Activated T-cell treated with anti-CD3 and anti-CD28 coated beads for 4 hours (primary cell): ENCODE measurements at regions not wholly inside any gene's neighbourhood (a gene's known extent, or its start where the extent isn't known, plus 50 kb on each side); places are given as distances from the start of the nearest gene placed in this dataset.
"Not testable (repeated sequence)": the region's sequence is repeated elsewhere in the genome, so short reads cannot be mapped to it uniquely, and the experiment has no call there.

Experiments used
- DNase-seq: peaks from one replicate; pipeline ENCODE4 v3.0.0-alpha.2; 2020

DNA sequence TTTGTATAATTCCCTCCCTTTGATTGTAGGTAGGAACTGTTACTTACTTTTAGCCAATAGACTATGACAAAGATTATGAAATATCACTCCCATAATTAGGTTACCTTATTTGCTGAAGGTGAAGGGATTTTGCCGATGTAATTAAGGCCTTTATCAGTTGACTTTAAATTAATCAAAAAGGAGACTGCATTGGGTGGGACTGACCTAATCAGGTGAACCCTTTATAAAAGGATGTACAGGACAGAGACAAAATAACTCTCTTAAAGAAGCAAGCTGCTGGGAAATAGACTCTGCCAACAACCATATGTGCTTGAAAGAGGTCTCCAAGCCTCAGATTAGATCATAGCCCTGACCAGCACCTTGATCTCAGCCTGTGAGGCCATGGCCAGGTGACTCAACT lies 167.6 kb downstream of the SOX3 start:
- no peak for DNase-seq

GRCh38 chrX:140318296-140318695 lies 186.6 kb downstream of the SOX3 start:
- DNase-seq = no peak

DNA sequence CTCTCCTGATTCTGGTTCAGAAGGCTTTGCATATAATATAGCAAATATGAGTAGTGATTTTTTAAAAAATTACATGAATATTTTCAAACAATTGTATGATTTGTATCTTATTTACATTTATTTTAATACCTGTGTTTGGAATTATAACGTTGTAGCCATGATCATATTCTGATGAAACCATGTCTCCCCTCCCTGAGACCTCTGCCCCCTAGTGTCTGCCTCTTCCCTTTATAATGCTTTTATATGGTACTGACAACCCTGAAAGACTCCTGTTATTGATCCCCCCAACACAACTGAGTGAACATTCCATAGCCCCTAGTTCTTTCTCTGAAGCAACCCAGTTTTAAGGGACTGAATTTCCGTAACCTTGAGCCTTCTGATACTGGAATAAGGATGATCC lies 187.4 kb downstream of the SOX3 start:
- DNase-seq = no peak

DNA sequence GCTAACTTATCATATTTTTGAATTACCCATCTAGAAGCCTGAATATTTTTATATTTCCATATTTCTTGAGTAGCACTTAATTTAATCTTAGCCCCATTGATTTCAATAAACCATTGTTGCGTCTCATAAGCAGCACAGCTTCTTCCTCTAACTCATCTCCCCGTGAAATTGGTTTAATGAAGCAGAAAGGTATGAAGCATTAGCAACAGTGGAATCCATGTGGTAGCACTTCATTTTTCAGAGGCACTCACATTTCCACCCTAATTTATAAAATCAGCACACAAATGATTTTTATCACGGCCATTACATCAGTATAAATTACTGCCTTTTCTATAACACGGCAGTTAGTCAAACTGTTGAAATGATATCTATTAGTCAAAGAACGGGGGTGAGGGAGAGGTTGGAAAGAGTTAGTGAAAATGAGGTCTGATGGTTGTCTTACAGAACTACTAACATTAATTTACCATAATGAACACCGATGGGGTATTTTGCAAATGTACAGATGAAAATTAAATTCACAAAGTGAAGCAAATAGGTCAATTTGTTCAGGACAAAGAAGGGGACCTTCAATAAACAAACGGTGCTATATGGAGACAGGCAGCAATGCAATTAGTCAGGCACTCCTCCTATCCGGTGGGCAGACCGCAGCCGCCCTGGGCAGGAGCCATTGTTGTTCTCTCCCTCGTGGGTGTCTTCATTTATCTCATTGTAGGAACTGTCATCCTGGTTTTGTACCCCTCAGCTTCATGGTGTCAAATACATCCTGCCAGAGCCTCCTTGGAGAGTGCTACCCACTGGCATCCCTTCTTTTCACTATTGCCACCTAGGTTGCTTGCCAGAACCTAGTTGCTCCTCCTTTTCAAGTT lies 205.7 kb downstream of the SOX3 start:
- DNase-seq = no peak

GRCh38 chrX:140297273-140297672 lies 207.6 kb downstream of the SOX3 start:
- no peak for DNase-seq

- DNase-seq = no peak
These were observed 211.9 kb downstream of the SOX3 start for GRCh38 chrX:140292961-140293360.

- DNase-seq = no peak
These were observed 212.7 kb downstream of the SOX3 start for GRCh38 chrX:140292188-140292587.

GRCh38 chrX:140274811-140275525 lies 229.9 kb downstream of the SOX3 start:
- DNase-seq = no peak

DNA sequence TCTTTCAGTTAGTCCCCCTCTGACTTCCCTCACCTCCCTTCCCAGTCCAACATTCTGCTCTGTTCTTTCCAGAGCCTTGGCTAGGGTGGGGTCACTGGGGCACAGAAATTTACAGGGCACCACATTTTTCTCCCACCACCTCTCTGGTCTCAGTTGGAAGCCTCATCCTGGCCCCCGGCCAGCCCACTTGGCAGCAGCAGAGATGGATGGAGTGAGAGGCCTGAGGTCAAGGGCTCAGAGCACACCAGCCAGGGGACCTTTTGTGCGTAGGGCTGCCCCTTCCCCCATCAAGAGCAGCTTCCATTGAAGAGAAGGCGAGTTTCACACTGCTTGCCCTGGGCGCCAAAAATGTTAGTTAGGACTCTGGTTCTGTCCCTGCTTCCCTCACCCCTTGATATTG lies 230.9 kb downstream of the SOX3 start:
- no peak for DNase-seq

DNA sequence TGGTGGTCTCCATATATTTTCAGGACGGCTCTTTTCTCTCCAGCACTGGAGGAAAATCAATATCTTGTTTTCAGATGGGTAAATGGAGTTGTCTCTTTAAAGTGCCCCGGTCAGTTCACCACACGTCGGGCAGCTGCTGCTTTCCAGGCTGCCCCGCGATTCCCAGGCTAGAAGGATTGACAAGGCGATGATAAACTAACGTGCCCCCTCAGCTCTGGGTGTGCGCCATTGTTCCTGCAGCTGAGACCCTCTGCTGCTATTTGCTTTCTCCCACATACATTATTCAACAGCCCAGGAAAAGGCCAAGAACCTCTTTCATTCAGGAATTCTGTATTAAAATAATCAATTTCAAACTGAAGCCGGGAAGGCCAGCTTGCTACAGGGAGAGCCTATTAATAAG lies 254.5 kb downstream of the SOX3 start:
- DNase-seq = no peak

- DNase-seq = no peak
These were observed 255.8 kb downstream of the SOX3 start for GRCh38 chrX:140249088-140249487.

GRCh38 chrX:140229191-140229590 lies 263.9 kb upstream of the CXorf66 start:
- no peak for DNase-seq

- DNase-seq = not testable (repeated sequence)
These were observed 260.7 kb upstream of the CXorf66 start for GRCh38 chrX:140226037-140226436.

GRCh38 chrX:140215894-140216293 lies 250.6 kb upstream of the CXorf66 start:
- DNase-seq = not testable (repeated sequence)

- not testable (repeated sequence) for DNase-seq
These were observed 249.2 kb upstream of the CXorf66 start for GRCh38 chrX:140214518-140214917.

DNA sequence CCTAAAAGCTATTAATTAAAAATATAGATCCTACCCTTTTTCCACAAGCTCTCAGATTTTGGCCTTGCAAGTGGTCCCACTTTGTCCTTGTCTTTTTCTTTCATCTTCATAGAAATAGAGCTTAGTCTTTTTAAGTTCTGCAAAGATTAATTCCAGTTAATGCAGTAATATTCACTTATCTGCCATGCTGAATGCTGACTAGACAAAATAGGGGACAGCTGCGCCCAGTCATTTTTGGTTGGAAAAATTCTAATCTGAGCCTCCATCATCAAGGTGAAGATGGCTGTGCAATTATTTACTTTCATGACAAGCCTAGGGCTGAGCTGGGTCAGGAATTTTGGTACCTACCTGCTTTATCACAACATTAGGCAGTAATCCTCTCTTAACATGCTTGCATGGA lies 241.3 kb upstream of the CXorf66 start:
- no peak for DNase-seq

DNA sequence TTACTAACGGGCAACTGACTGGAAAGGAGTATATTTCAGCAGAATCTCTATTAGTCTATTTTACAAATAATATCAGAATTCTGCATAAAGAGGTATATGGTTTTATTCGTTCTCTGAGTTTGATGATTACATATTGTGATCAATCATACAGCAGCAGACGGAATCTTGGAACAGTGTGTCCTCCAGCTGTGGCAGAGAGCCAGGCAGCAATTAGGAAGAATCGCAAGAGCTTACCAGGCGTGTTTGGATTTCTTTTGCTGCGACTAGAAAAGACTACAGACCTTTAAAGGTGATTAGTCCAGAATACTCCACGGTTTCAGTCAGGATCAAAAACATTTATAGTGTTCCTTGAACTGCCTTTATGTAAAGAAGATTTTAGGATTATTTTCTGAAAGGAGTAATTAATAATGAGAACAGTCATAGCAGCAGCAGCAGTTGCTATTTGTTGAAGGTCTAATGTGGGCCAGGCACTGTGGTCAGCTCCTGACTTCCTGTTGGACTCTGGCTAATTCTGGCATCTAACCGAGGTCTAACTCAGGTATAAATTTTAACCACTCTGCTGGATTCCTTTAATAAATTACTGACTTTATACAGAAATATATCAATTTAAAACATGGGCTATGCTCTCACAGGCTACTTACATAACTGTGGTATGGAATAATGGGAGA lies 225.3 kb upstream of the CXorf66 start:
- no peak for DNase-seq

DNA sequence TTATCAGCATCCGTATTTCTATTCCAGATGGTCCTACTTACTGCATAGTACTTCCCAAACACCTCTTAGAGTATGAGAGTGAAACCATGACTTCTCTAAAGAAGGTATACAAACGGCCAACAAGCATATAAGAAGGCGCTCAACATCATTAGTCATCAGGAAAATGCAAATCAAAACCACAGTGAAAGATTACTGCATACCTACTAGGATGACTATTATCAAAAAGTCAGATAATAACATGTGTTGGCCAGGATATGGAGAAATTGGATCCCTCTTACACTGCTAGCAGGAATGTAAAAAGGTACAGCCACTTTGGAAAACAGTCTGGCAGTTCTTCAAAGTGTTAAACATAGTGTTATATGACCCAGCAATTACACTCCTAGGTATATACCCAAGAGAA lies 215.3 kb upstream of the CXorf66 start:
- no peak for DNase-seq

- DNase-seq = no peak
These were observed 212.5 kb upstream of the CXorf66 start for GRCh38 chrX:140177821-140178220.

- DNase-seq = no peak
These were observed 207.1 kb upstream of the CXorf66 start for GRCh38 chrX:140172401-140172800.

DNA sequence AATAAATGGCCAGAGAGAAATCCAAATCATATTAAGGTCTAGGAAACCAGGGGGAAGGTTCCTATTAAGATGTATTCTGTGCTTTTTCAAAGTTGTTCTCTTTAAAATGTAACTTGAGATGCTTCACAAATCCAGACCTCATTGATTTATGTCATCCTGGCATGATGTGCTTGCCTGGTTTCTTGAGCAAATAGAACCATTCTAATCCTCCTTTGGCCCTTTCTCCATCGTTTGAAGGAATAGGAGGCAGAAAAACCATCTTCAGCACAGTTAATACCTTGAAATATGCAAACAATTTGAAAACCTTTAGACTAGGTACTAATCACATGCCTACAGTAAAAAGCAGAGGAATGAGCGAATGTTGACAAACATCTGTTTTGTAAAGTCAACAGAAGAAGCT lies 202.2 kb upstream of the CXorf66 start:
- DNase-seq = no peak

DNA sequence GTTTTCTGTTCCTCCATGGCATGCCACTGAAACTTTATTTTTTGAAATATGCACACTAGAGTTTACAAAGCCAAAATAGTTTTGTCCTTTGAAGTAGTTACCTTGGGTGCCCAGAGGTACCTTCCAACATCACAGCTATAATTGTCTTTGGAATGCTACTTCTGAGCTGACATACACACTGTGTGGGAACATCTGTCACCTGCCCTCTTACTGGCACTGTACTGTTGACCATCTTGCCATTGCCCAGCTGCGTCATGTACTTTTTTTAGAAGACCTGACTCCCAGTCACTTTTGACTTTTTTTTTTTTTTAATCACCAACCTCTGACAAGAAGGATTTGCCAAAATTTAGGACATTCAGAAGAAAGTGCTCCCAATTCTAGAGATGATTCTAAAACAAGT lies 200.5 kb upstream of the CXorf66 start:
- no peak for DNase-seq

DNA sequence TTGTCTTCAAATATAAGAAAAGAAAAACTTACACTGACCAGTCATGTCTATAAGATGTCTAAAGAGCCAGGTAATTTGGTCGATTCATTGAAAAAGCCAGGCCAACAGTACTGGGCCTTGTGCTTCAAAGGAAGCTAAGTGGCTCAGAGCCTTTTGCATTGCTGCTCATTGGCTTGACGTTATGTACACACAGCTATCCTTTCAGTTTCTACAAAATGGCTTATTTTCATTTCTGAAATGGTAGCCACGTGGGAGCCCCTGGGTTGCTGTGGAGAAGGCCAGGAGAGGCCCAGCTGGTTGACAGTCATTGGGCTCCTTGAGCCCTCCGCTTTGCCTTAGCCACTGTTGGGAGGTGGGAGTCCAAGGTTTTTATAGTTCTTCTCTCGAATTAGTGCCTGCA lies 199.1 kb upstream of the CXorf66 start:
- DNase-seq = no peak
